ENCODE measurements at regions not wholly inside any gene's neighbourhood (a gene's known extent, or its start where the extent isn't known, plus 50 kb on each side); places are given as distances from the start of the nearest gene placed in this dataset.

DNA sequence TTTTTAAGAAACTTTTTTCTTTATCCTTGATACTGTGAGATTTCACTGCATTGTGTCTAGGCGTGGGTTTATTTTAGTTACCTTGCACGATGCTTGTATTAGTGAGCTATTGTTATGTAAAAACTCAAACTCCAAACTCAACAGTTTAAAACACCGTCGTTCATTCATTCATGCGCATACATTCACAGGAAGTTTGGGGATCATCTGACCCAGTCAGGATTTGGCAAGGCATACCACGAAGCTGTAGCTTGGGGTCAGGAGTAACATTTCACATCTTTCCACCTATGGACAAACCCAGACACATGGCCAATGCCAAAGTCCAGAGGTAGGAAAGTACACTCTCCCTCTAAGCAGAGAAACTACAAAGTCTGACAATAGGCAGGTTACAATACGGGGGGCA, 324.6 kb upstream of the CHRM3 start:
- DNase-seq = no peak
- intact Hi-C loops (cut with DNase I) = no loop called here
- Histone ChIP-seq H3K27me3 (no peaks in the 10 kb centered on the region), H3K4me1 (replicated peaks in 1 of 2) (no peaks in the 10 kb centered on the region), H3K9me3 (replicated peaks in 1 of 3) (peaks cover 0 to 5% (median 0%) of the 10 kb centered on the region in 3 donors), H3K4me3 (no peak overlapping the region), H3K27ac (no peak overlapping the region), H3K36me3 (replicated peaks in 1 of 2) (no peaks in the 10 kb centered on the region)
- 58 to 66% (median 61%) methylated on average over 7 of the region's 7 CpGs for WGBS, 4 donors
- TF ChIP-seq, protein P1, sequence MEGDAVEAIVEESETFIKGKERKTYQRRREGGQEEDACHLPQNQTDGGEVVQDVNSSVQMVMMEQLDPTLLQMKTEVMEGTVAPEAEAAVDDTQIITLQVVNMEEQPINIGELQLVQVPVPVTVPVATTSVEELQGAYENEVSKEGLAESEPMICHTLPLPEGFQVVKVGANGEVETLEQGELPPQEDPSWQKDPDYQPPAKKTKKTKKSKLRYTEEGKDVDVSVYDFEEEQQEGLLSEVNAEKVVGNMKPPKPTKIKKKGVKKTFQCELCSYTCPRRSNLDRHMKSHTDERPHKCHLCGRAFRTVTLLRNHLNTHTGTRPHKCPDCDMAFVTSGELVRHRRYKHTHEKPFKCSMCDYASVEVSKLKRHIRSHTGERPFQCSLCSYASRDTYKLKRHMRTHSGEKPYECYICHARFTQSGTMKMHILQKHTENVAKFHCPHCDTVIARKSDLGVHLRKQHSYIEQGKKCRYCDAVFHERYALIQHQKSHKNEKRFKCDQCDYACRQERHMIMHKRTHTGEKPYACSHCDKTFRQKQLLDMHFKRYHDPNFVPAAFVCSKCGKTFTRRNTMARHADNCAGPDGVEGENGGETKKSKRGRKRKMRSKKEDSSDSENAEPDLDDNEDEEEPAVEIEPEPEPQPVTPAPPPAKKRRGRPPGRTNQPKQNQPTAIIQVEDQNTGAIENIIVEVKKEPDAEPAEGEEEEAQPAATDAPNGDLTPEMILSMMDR (IDR thresholded peaks at IDR 0.05) = no peak
- TF ChIP-seq POLR2A (IDR thresholded peaks at IDR 0.05) = no peak

- Histone ChIP-seq H3K27me3 (no peaks in the 10 kb centered on the region), H3K4me1 (replicated peaks in 1 of 2) (no peaks in the 10 kb centered on the region), H3K36me3 (replicated peaks in 1 of 2) (no peaks in the 10 kb centered on the region), H3K27ac (no peak overlapping the region), H3K4me3 (no peak overlapping the region), H3K9me3 (replicated peaks in 1 of 3) (no peaks in the 10 kb centered on the region)
- TF ChIP-seq, protein P1 (IDR thresholded peaks at IDR 0.05) = no peak
- no peak for TF ChIP-seq POLR2A (IDR thresholded peaks at IDR 0.05)
- intact Hi-C loops (cut with DNase I) = no loop called here
- DNase-seq = no peak
- 54 to 71% (median 64%) methylated on average over 4 to 6 of the region's 6 CpGs for WGBS, 4 donors
Observed at GRCh38 chr1:239058190-239058589, 328.2 kb upstream of the CHRM3 start.

- 75 to 84% (median 77%) methylated on average over 3 of the region's 3 CpGs for WGBS, 4 donors
- TF ChIP-seq, protein P1 (IDR thresholded peaks at IDR 0.05) = no peak
- no peak for TF ChIP-seq POLR2A (IDR thresholded peaks at IDR 0.05)
- Histone ChIP-seq H3K9me3 (replicated peaks in 1 of 3) (no peaks in the 10 kb centered on the region), H3K4me3 (no peak overlapping the region), H3K4me1 (replicated peaks in 1 of 2) (no peaks in the 10 kb centered on the region), H3K36me3 (replicated peaks in 1 of 2) (no peaks in the 10 kb centered on the region), H3K27ac (no peak overlapping the region), H3K27me3 (no peaks in the 10 kb centered on the region)
- DNase-seq = peak in 2 of 7 donors; percentile 23 to 29
- intact Hi-C loops (cut with DNase I) = no loop called here
Observed at GRCh38 chr1:239056940-239057339, 329.4 kb upstream of the CHRM3 start.

DNA sequence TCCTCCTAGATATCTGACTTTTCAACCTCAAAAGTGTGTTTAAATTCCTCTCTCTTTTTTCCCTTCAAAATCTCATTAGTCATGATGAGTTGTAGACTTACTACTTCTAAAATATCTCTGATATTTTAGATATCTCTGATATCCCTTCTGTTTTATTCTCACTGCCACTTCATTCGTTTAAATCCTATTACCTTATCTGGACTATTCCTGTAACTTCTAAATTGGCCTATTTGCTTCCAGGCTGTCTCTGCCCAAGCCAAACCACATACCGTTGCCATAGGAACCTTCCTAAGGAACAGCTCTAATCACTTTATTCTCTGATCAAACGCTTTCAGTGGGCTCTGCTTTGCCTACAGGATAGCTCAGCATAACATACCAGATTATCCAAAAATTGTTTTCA, 333.1 kb upstream of the CHRM3 start:
- TF ChIP-seq, protein P1 (IDR thresholded peaks at IDR 0.05) = no peak
- no peaks in the 10 kb centered on the region for H3K36me3 ChIP-seq (replicated peaks in 1 of 2)

More for the DNA sequence above, 333.1 kb upstream of the CHRM3 start:
- Histone ChIP-seq H3K4me3 (no peak overlapping the region), H3K27ac (no peak overlapping the region), H3K4me1 (replicated peaks in 1 of 2) (no peaks in the 10 kb centered on the region), H3K9me3 (replicated peaks in 1 of 3) (no peaks in the 10 kb centered on the region), H3K27me3 (no peaks in the 10 kb centered on the region)
- 59 to 68% (median 63%) methylated on average over 3 of the region's 3 CpGs for WGBS, 4 donors
- intact Hi-C loops (cut with DNase I) = no loop called here
- no peak for DNase-seq

Measured in adrenal gland (tissue), 9 donors.